ENCODE measurements at regions not wholly inside any gene's neighbourhood (a gene's known extent, or its start where the extent isn't known, plus 50 kb on each side); places are given as distances from the start of the nearest gene placed in this dataset.
"Not testable (repeated sequence)": the region's sequence is repeated elsewhere in the genome, so short reads cannot be mapped to it uniquely, and the experiment has no call there.

DNA sequence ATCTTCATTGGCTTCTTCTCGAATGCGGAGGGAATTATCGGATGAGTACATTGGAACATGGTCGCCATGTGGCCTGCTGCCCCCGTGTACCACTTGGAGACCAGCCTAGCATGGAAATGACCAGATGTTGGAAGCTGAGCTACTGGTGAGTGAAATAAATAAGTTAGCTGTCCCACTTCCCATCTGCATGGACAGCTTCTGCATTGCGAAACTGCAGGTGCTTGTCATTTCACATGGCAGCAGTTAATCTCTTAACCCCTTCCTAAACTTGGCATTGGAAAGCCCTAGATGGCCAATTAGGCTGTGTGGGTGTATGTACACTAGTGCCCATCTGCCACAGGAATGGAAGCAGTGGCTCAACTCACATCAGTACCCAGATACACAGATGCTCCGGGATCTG, 246.6 kb upstream of the IL12B start:
- ATAC-seq (no peak), DNase-seq (ENCODE audit: low spot score) (no peak)

DNA sequence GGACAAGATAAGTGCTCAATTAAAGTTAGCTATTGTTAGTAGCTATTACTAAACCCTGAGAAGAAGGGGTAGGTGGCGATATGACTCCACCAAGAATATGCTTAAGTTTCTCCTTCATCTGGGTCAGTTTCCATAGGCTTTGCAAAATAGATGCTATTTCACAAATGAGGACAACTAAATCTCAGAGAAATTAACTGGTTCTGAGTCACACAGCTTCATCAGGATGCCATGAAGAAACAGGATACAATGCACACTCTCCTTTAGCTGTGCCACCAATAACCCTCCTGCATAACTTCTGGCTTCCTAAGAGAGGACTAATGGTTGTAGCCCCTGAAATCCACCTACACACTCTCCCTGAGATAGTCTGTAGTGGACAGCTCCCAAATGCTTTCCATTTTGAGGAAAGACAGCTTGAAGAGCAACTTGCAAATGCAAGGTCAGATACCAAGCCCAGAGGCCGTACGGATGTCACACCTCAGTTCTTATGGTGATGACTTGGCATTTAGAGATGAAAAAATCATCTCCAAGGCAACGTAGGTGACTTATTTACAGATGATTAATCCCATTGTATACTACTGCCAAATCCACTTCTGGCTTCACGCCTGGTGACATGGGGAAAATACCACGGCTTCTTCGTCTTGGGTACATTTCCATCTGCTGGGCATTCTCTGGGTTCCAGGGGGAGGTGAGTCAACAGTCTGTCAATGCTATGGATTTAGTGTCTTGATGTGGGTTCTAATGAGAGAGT, 251.4 kb upstream of the IL12B start:
- no peak for DNase-seq (ENCODE audit: low spot score)
- ATAC-seq = no peak

DNA sequence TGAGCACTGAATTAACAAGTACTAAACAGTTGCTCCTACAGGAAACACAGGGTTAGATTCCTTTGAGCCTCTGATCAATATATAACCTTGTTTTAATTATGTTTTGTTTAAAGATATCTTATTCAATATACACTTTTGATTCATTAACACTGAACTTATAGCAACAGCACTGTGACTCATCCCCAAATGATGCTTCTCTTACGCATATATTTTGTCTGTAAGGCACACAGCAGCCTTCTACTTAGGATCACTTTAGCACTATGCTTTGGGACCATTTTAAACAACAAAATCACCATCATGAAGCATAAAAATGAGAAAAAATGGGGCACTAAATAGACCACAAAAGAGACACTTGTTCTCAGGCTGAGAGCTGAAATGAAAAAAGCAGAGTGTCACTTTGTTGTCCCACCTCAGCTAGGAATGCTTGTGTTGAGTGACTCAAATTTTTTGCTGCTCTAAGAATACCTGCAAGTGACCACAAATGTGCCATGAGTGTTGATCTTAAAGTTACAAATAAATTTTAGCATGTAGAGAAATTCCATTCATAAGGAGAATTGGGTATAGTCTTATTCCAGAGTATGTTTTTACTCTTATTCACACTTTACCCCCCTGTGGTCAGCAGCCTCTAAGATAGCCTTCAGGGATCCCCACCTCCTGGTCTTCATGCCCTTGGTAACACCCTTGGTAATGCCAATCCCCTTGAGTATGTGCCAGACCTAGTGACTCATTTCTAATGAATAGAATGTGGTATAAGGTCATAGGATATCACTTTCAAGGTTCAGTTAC, 252.7 kb upstream of the IL12B start:
- ATAC-seq (no peak), DNase-seq (ENCODE audit: low spot score) (no peak)

DNA sequence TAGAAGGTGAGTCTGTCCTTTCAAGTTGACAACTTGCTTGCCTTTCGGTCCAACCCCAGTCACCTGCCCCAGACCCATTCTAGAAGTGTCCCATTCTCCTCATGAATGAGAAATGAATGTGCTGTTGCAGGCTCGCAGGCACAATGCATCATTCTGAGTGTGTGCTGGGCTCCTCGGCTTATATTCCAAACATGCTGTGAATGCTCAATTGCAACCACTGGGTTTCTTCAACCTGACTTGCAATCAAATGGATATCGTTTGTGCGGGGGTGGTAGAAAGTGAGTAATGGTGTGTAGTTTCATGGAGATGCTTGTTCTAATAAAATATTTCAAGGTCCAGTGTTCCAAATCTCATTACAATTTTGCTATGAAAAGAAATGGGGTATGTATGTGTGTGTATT, 256.6 kb upstream of the IL12B start:
- ATAC-seq (no peak), DNase-seq (ENCODE audit: low spot score) (no peak)

DNA sequence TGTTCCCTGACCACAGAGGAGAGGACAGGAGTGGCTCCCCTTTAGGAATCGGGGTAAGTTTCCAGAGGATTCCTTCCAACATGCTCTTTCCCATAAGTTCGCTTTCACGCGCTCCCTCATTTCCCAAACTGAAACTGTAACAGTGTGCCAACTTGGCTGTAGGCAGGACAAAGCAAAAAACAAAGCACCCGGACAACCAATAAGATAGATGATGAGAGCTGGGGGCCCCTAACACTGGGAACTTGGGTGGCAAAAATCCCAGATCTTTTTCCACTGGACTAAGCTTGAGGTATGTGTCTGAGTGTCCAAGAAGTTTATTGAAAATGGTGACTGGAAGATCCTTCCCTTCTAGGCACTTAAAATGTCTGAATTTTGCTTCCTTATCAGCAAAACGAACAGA, 258.7 kb upstream of the IL12B start:
- DNase-seq (ENCODE audit: low spot score) (no peak), ATAC-seq (no peak)

DNA sequence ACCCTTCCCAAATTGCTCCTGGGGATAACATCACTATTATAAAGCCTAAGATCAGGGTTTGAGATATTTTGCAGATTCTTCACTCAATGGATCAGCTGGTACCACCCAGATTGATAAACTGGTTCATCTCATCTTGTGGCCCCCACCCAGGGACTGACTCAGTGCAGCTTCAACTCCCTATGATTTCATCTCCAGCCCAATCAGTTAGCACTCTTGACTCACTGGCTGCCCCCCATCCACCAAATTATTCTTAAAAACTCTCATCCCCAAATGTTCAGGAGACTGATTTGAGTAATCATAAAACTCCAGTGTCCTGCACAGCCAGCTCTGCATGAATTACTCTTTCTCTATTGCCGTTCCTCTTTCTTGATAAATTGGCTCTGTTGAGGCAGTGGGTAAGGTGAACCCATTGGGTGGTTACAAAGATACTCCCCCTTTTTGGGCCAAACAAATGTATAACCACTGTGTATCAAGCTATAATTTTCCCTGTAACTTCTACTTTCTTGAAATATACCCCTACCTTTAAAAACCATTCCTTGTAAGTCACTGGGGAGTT, 263.3 kb upstream of the IL12B start:
- DNase-seq (ENCODE audit: low spot score) = no peak
- ATAC-seq = no peak

DNA sequence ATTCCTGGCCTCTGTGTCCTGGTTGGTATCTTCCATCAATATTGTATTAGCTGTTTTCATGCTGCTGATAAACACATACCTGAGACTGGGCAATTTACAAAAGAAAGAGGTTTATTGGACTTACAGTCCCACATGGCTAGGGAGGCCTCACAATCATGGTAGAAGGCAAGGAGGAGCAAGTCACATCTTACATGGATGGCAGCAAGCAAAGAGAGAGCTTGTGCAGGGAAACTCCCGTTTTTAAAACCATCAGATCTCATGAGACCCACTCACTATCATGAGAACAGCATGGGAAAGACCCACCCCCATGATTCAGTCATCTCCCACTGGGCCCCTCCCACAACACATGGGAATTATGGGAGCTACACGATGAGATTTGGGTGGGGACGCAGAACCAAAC, 265.3 kb upstream of the IL12B start:
- ATAC-seq; DNase-seq (ENCODE audit: low spot score): not testable (repeated sequence)

DNA sequence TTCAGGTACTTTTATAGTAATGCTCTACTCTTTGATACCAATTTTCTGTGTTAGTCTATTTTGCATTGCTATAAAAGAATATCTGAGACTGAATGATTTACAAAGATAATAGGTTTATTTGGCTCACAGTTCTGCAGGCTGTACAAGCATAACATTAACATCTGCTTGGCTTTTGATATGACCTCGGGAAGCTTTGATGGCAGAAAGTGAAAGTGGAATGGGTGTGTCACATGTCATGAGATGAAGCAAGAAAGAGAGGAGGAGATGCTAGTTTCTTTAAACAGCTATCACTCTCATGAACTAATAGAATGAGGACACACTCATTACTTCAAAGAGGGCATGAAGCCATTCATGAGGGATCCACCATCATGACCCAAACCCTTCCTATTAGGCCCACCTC, 270.9 kb upstream of the IL12B start:
- ATAC-seq = no peak
- DNase-seq (ENCODE audit: low spot score) = no peak

DNA sequence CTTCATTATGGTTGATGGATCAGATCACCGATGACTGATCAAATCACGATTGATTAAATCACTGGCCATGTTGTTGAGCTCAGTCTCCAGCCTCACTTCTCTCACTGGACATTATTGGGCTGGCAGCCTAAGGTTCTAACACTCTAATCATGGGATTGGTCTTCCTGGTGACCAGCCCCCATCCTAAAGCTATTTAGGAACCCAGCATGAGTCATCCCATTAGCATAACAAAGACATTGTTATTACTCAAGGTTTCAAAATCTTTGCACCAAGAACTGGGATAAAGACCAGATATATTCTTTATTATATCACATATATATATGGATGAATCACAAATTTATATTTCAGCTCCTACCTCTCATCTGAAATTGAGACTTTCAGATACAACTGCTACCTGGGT, 272.1 kb upstream of the IL12B start:
- no peak for DNase-seq (ENCODE audit: low spot score)
- no peak for ATAC-seq

DNA sequence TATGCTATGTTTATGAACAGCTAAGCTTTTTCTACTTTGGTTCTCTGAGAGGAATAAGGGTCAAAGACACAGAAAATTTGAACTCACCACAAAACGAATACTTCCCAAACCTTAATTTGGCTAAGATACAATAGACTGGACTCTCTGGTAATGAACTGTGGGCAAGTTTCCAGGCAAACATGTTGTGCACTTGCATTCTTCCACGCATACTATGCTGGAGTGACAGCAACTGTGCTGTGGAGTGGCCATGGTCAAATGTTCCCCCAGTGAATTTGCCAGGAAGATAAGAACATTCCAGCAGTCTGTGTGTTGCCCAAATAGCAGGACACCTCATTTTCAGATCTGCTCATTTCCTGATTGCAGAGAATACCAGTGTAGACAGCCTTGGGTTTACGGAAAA, 275.3 kb upstream of the IL12B start:
- DNase-seq (ENCODE audit: low spot score) (no peak), ATAC-seq (peak; percentile 51)

DNA sequence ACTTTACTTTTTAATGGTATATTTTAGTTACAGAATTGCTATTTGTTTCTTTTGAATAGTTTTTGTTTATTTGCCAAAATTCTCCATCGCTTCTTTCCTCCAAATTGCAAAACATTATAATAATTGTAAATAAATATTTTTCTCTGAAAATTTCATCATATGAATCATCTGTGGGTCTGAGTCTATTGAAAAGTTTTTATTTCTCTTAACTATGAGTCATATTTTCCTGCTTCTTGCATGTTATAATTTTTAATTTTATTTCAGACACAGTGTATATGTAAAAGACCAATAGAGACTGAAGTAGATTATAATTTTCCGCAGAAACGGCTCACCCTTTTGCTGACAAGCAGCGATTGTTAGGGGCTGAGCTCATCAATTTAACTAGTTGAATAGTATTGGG, 279.1 kb upstream of the IL12B start:
- DNase-seq (ENCODE audit: low spot score) = no peak
- ATAC-seq = no peak

DNA sequence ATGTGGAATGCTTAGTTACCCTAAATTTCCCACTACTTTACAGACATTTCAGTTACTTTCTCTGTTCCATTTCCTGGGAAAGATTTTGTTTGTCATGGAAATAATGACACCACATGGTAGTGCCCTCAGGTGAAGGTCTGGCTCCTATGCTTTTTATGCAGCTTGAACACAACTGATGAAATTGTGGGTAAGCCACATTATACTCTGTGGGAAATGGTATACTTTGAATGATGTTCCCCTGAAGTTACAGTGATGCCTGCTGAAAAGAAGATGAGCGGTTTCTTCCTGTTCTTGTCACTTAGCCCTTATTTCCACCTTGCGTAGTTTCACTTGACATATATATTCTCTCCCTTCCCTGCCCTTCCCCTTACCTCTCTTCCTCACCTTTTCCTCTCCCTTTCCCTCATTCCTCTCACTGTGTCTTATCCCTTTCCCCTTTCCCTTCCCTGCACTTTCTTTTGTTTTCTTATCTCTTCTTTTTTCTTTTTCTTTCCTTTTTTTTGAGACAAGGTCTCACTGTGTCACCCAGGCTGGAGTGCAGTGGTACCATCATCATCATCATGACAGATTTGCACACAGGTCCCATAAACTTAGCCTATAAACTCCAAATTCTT, 280.8 kb upstream of the IL12B start:
- DNase-seq (ENCODE audit: low spot score) (no peak), ATAC-seq (no peak)

DNA sequence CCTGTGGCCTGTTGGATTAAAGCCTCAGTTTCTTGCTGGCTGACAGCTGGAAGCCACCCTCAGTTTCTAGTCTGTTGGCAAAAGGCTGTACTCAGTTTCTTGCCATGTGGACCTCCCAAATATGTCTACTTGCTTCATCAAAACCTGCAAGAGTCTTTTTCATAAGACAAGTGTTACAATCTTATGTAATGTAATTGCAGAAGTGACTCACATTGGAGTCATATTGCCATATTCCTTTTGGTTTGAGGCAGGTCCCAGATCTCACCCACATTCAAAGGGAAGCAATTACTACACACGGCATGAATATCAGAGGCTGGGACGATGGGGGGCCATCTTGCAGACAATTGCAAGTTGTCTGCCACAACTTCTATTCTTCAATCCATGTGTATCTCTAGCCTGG, 286.7 kb upstream of the IL12B start:
- ATAC-seq (no peak), DNase-seq (ENCODE audit: low spot score) (no peak)

DNA sequence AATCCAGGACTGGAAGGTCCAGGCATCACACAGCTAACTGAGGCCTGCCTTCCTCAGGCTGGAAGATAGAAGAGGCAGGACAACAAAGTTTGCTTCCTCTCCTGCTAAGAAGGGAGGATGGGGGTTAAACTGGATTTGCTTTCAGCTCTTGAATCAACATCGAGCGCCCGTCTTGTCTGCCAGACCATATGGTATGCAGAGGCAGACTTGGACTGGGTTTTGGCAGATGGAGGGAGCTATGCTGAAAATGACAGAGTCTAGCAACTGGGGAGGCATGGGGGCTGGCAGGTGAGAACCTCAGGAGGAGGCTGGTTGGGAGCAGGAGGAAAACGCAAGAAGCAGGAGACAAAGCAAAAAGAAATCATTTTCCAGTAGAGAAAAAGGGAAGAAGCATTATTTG, 289.5 kb upstream of the IL12B start:
- ATAC-seq (no peak), DNase-seq (ENCODE audit: low spot score) (no peak)

DNA sequence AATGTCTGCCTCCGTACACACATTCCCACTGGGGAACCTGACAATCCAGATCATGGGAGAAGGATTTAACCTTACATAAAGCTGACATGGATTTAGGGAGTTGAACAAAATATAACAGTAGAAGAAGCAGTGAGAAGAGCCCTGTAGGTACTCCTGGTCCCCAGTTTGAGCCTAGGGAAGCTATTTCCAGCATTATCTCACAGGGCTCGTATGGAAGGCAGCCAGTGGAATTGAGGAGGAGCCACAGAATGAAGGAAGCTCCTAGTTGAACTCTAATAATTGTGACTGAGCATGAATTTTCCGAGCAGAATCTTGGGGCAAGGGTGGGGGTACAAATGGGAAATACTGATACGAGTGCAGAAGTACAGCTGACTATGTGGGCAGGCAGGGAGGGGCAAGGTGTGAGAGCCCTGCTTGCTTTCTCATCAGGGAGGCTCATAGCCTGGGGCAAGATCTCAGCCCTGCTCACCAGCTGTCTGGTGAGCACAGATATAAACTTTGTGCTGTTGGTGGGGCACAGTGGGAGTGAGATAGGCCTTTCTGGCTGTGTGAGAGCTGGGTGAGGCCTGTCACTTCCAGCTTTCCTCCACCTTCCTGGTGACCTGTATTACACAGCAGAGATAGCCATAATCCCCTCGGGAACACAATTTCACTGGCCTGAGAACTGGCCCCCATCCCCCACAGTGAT, 290.7 kb upstream of the IL12B start:
- no peak for DNase-seq (ENCODE audit: low spot score)

DNA sequence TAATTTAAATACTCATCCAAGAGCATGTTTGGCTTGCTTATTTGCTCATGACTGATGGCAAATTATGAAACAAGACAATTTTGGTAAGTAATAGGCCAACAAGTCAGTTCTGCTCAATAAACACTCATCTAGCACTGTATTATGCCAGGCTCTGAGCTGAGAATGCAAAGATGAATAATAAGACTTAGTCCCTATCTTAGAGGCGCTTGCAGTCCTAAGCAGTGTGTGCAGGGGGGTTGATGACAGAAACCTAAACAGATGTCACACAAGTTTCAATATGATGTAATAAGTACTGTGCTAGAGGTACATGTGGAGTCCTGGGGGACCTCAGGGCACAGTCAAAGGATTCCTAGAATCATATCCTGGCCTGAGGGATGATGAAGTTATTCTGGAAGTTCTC, 287.6 kb upstream of the ADRA1B start:
- no peak for DNase-seq (ENCODE audit: low spot score)
- ATAC-seq = no peak

More for the DNA sequence above, 290.7 kb upstream of the IL12B start:
- ATAC-seq = no peak

DNA sequence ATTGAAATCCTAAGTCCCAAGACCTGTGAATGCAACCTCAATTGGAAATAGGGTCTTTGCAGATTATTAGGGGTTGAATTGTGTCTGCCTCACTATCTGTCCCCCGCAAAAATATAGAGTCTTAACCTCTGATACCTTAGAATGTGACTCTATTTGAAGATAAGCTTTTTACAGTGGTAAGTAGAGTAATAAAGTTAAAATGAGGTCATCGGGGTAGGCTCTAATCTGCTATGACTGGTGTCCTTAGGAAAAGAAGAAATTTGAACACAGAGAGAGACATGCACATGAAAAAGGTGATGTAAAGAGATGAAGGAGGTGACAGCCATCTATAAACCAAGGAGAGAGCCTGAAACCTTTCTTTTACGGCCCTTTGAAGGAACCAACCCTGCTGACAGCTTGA, 287.1 kb upstream of the ADRA1B start:
- ATAC-seq = no peak
- no peak for DNase-seq (ENCODE audit: low spot score)

DNA sequence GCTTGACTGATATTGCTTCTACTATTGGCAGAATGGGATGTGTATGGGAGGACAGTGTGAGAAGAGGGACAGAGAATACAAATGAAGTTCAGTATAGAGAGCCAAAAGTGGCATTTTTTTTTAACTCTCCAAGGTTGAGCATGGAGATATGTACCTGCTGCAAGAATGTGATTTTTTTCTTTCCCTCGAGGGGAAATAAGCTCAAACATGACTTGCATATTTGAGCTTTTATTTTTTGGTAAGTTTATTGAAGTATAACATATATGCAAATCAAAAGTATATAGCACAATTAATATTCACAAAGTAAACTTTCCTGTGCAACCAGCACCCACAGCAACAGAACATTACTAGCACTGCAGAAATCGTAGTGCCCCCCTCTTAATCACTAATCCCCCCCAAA, 285.7 kb upstream of the ADRA1B start:
- ATAC-seq = no peak

DNA sequence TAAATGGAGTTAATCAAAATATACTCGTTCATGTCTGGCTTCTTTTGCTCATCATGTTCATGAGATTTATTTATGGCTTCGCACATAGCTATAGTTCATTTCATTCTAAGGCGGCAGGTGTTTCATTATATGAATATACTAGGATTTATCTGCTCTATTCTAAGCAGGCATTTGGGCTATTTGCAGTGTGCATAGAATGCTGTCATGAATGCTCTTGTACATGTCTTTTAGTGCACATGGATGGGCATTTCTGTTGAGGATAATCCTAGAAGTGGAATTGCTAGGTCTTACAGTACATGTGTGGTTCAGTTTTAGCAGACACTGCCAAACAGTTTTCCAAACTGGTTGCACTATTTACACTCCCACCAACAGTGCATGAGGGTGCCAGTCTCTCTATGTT, 285.3 kb upstream of the ADRA1B start:
- no peak for ATAC-seq
- DNase-seq (ENCODE audit: low spot score) = no peak

More for the DNA sequence above, 285.7 kb upstream of the ADRA1B start:
- no peak for DNase-seq (ENCODE audit: low spot score)

DNA sequence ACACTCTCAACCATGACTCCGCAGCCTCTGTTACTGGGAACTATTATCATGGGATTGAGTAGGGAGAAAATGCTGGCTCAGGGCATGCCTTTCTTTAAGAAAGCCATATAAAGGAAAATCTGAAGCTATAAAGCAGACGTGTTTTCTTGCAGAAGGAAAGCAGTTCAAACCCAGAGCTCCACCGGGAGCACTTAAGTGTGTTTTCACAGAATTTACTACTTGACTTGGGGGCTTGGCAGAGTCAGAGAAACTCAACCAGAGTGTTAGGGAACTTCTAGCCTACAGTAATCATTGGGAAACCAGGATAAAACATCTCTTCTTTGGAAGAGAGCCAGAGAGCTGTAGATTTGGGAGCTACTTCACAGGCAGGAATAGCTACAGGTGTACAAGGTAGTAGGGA, 283.4 kb upstream of the ADRA1B start:
- DNase-seq (ENCODE audit: low spot score) = no peak
- no peak for ATAC-seq

DNA sequence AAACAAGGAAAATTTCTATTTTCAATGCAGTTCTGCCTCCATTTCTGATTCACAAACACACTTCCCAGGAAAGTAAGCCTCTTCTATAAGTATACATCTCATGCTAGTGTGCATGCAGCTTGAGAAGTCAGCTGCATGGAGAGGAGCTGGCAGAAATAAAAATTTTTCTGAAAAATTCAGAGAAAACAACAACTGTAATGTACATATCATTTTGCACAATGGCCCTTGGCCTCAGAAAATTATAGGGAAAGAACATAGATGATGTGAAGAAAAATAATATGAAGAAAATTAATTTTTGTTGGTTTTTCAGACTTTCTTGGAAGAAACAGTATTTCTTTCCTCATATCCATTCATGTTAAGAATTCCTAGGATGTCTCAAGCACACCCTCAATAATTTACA, 277.8 kb upstream of the ADRA1B start:
- no peak for DNase-seq (ENCODE audit: low spot score)
- ATAC-seq = no peak
